ENCODE measurements at regions not wholly inside any gene's neighbourhood (a gene's known extent, or its start where the extent isn't known, plus 50 kb on each side); places are given as distances from the start of the nearest gene placed in this dataset.

- ATAC-seq = no peak
- no peak for TF ChIP-seq OSR1 (CRISPR knock-in tag; IDR thresholded peaks at IDR 0.05)
- TF ChIP-seq ZC3H10 (CRISPR knock-in tag; IDR thresholded peaks at IDR 0.05) = no peak
- no peak for TF ChIP-seq ZFP3 (CRISPR knock-in tag; IDR thresholded peaks at IDR 0.05)
- no peak for TF ChIP-seq BACH2 (CRISPR knock-in tag; IDR thresholded peaks at IDR 0.05; ENCODE audit: borderline replicate concordance)
- TF ChIP-seq SNAI2 (CRISPR knock-in tag; IDR thresholded peaks at IDR 0.05) = no peak
- TF ChIP-seq CREB5 (CRISPR knock-in tag; IDR thresholded peaks at IDR 0.05; ENCODE audit: low read depth) = no peak
- TF ChIP-seq CSRNP3 (CRISPR knock-in tag; IDR thresholded peaks at IDR 0.05) = no peak
- no peak for TF ChIP-seq ZFP30 (CRISPR knock-in tag; IDR thresholded peaks at IDR 0.05)
- no peak for TF ChIP-seq POU6F1 (CRISPR knock-in tag; IDR thresholded peaks at IDR 0.05; ENCODE audit: borderline replicate concordance, low read depth)
- TF ChIP-seq TOX (CRISPR knock-in tag; IDR thresholded peaks at IDR 0.05; ENCODE audit: borderline replicate concordance) = no peak
- TF ChIP-seq ZNF565 (CRISPR knock-in tag; conservative IDR thresholded peaks at IDR 0.05; ENCODE audit: low read depth) = no peak
- no peak for TF ChIP-seq ARNTL (CRISPR knock-in tag; IDR thresholded peaks at IDR 0.05; ENCODE audit: borderline replicate concordance, low read depth)
- TF ChIP-seq ISL1 (CRISPR knock-in tag; IDR thresholded peaks at IDR 0.05) = no peak
- TF ChIP-seq TCF4 (CRISPR knock-in tag; IDR thresholded peaks at IDR 0.05; ENCODE audit: borderline replicate concordance) = no peak
These were observed 640.8 kb upstream of the TBL1XR1 start for GRCh38 chr3:177837951-177838655.

- no peak for ATAC-seq
- TF ChIP-seq ZC3H10 (CRISPR knock-in tag; IDR thresholded peaks at IDR 0.05) (no peak), ZNF70 (CRISPR knock-in tag; IDR thresholded peaks at IDR 0.05) (no peak), ARNTL (CRISPR knock-in tag; IDR thresholded peaks at IDR 0.05; ENCODE audit: borderline replicate concordance, low read depth) (no peak), ZFP3 (CRISPR knock-in tag; IDR thresholded peaks at IDR 0.05) (no peak), PPARA (CRISPR knock-in tag; IDR thresholded peaks at IDR 0.05; ENCODE audit: borderline replicate concordance) (no peak), SNAI2 (CRISPR knock-in tag; IDR thresholded peaks at IDR 0.05) (no peak), TOX (CRISPR knock-in tag; IDR thresholded peaks at IDR 0.05; ENCODE audit: borderline replicate concordance) (no peak)
These were observed 641.6 kb upstream of the TBL1XR1 start for GRCh38 chr3:177838766-177839350.

- TF ChIP-seq ZC3H10 (CRISPR knock-in tag; IDR thresholded peaks at IDR 0.05) (no peak), PPARA (CRISPR knock-in tag; IDR thresholded peaks at IDR 0.05; ENCODE audit: borderline replicate concordance) (no peak), PATZ1 (CRISPR knock-in tag; IDR thresholded peaks at IDR 0.05; ENCODE audit: borderline replicate concordance) (no peak)
- no peak for ATAC-seq
These were observed 645.0 kb upstream of the TBL1XR1 start for GRCh38 chr3:177842302-177842701.

GRCh38 chr3:177842743-177843734 lies 645.8 kb upstream of the TBL1XR1 start:
- no peak for ATAC-seq

More at GRCh38 chr3:177842743-177843734, 645.8 kb upstream of the TBL1XR1 start:
- TF ChIP-seq ZNF565 (CRISPR knock-in tag; conservative IDR thresholded peaks at IDR 0.05; ENCODE audit: low read depth) (no peak), TCF4 (CRISPR knock-in tag; IDR thresholded peaks at IDR 0.05; ENCODE audit: borderline replicate concordance) (no peak), ARNTL (CRISPR knock-in tag; IDR thresholded peaks at IDR 0.05; ENCODE audit: borderline replicate concordance, low read depth) (no peak), TOX (CRISPR knock-in tag; IDR thresholded peaks at IDR 0.05; ENCODE audit: borderline replicate concordance) (no peak), ZFP3 (CRISPR knock-in tag; IDR thresholded peaks at IDR 0.05) (no peak), TSHZ2 (CRISPR knock-in tag; IDR thresholded peaks at IDR 0.05) (no peak), OSR1 (CRISPR knock-in tag; IDR thresholded peaks at IDR 0.05) (no peak), POU6F1 (CRISPR knock-in tag; IDR thresholded peaks at IDR 0.05; ENCODE audit: borderline replicate concordance, low read depth) (no peak), SNAI2 (CRISPR knock-in tag; IDR thresholded peaks at IDR 0.05) (no peak)

Measured in SK-N-SH treated with all-trans-retinoic acid at 6 μM for 48 hours (cell line).